PC-3 (cell line): ENCODE measurements at regions not wholly inside any gene's neighbourhood (a gene's known extent, or its start where the extent isn't known, plus 50 kb on each side); places are given as distances from the start of the nearest gene placed in this dataset.

Source experiments
- ATAC-seq: fragments of 200-7000 bp; cut with Tn5 transposase; 2 replicates; pipeline ENCODE4 v1.9.1; 2020; ENCODE audit warnings: mild to moderate bottlenecking, moderate library complexity
- BruUV-seq: library from RNA; stranded (reverse); fragments of 400-500 nt; replicated peaks from 2 replicates; lab custom pipeline; 2021; lab: Mats Ljungman, UMichigan
- CTCF ChIA-PET: fragments of 300-600 bp; sonication (Branson Sonifier 250); formaldehyde crosslinking; loops from one replicate; lab custom pipeline; 2022; ENCODE audit warnings: antibody characterized with exemption; lab: Charles Lee
- POLR2A ChIA-PET: fragments of 300-600 bp; sonication (Branson Sonifier 250); formaldehyde crosslinking; loops from one replicate; lab custom pipeline; 2022; ENCODE audit warnings: antibody characterized with exemption; ENCODE audit not compliant: unreplicated experiment; lab: Charles Lee
- DNase-seq: peaks from one replicate; pipeline ENCODE4 v3.0.0-alpha.2; 2015
- H2AFZ ChIP-seq: fragments of 300-600 bp; sonication (generic); 2 replicates; pipeline ENCODE4 v1.6.0; 2016; ENCODE audit warnings: antibody characterized with exemption, low read length
- H3F3A ChIP-seq: fragments of 300-600 bp; sonication (generic); one replicate; pipeline ENCODE4 v1.6.0; 2017; ENCODE audit warnings: antibody characterized with exemption, low read length, control low read depth, mild to moderate bottlenecking; ENCODE audit not compliant: unreplicated experiment
- H3K27ac ChIP-seq: fragments of 300-600 bp; sonication (generic); 2 replicates; pipeline ENCODE4 v1.5.1; 2016; ENCODE audit warnings: mild to moderate bottlenecking, low read length
- H3K27me3 ChIP-seq: fragments of 300-600 bp; sonication (generic); 2 replicates; pipeline ENCODE4 v1.6.1; 2016; ENCODE audit warnings: low read length, mixed read lengths
- H3K36me3 ChIP-seq: fragments of 300-600 bp; sonication (generic); 2 replicates; pipeline ENCODE4 v1.6.1; 2016; ENCODE audit warnings: low read depth, mixed run types, low read length, mixed read lengths
- H3K4me1 ChIP-seq: fragments of 300-600 bp; sonication (generic); 2 replicates; pipeline ENCODE4 v1.5.1; 2016; ENCODE audit warnings: low read length; ENCODE audit not compliant: insufficient read depth
- H3K4me2 ChIP-seq: fragments of 300-600 bp; sonication (generic); 2 replicates; pipeline ENCODE4 v1.6.0; 2016; ENCODE audit warnings: low read length
- H3K4me3 ChIP-seq: fragments of 300-600 bp; sonication (generic); 2 replicates; pipeline ENCODE4 v1.5.1; 2016; ENCODE audit warnings: mild to moderate bottlenecking, low read length, mixed read lengths
- H3K79me2 ChIP-seq: fragments of 300-600 bp; sonication (generic); 2 replicates; pipeline ENCODE4 v1.6.1; 2017; ENCODE audit warnings: low read length, mixed read lengths
- H3K9ac ChIP-seq: fragments of 300-600 bp; sonication (generic); 2 replicates; pipeline ENCODE4 v1.6.0; 2016; ENCODE audit warnings: mild to moderate bottlenecking, low read length
- H3K9me2 ChIP-seq: fragments of 300-600 bp; sonication (generic); replicated peaks from 2 replicates; pipeline ENCODE4 v1.6.1; 2016; ENCODE audit warnings: mixed run types, low read length, mixed read lengths
- H3K9me3 ChIP-seq: fragments of 300-600 bp; sonication (generic); 2 replicates; pipeline ENCODE4 v1.6.1; 2016; ENCODE audit warnings: low read length, mixed read lengths
- H4K20me1 ChIP-seq: fragments of 300-600 bp; sonication (generic); 2 replicates; pipeline ENCODE4 v1.6.1; 2016; ENCODE audit warnings: low read length, mixed read lengths
- CTCF ChIP-seq: fragments of 300-600 bp; sonication (generic); conservative IDR thresholded peaks from 2 replicates; pipeline ENCODE4 v1.5.1; 2017; ENCODE audit warnings: antibody characterized with exemption, low read depth, mild to moderate bottlenecking, low read length
- EZH2 ChIP-seq: fragments of 300-600 bp; sonication (generic); IDR thresholded peaks from one replicate; pipeline ENCODE4 v1.6.1; 2017; ENCODE audit warnings: antibody characterized with exemption, mild to moderate bottlenecking, low read length; ENCODE audit not compliant: unreplicated experiment
- EZH2phosphoT487 ChIP-seq: fragments of 300-600 bp; sonication (generic); IDR thresholded peaks from 2 replicates; pipeline ENCODE4 v1.6.1; 2018; ENCODE audit warnings: mild to moderate bottlenecking, antibody characterized with exemption, low read length, borderline replicate concordance
- intact Hi-C: fragments of 100-400 bp; cut with micrococcal nuclease; formaldehyde crosslinking; loops from 2 replicates; pipeline ENCODE4 v1.9.0; 2023

GRCh38 chr12:19850346-19851065 lies 411.2 kb downstream of the AEBP2 start:
- Histone ChIP-seq H3K27ac (no peak overlapping the region), H3K79me2 (no peaks in the 10 kb centered on the region), H3K4me2 (no peak overlapping the region), H4K20me1 (no peaks in the 10 kb centered on the region), H3K9me3 (no peaks in the 10 kb centered on the region), H3K9ac (no peak overlapping the region), H3K36me3 (no peaks in the 10 kb centered on the region), H3K4me1 (peaks cover 17% of the 10 kb centered on the region), H3K27me3 (peaks cover under 1% of the 10 kb centered on the region; the same call in 1 of the 2 replicates), H3K9me2 (no peaks in the 10 kb centered on the region), H2AFZ (0 out of 2 replicates have a peak overlapping the region, but pooled peaks have one; percentile 34), H3F3A (no peaks in the 10 kb centered on the region), H3K4me3 (no peak overlapping the region)
- intact Hi-C loops = no loop called here
- no peak for DNase-seq
- ATAC-seq = no peak
- TF ChIP-seq EZH2 (no peak), CTCF (no peak), EZH2phosphoT487 (no peak)
- ChIA-PET POLR2A (no interaction called here), CTCF (no interaction called here)
- BruUV-seq = no TSS peak

GRCh38 chr12:19852100-19852855 lies 413.0 kb downstream of the AEBP2 start:
- ChIA-PET POLR2A (no interaction called here), CTCF (no interaction called here)
- ATAC-seq (no peak), DNase-seq (no peak)
- Histone ChIP-seq H3K4me1 (peaks cover 7% of the 10 kb centered on the region; the same call in 1 of the 2 replicates), H3K27ac (no peak overlapping the region), H3K36me3 (no peaks in the 10 kb centered on the region), H3K9me2 (no peaks in the 10 kb centered on the region), H3K9ac (no peak overlapping the region), H3K27me3 (peaks cover 15% of the 10 kb centered on the region; the same call in 1 of the 2 replicates), H3F3A (no peaks in the 10 kb centered on the region), H3K9me3 (no peaks in the 10 kb centered on the region), H3K4me3 (no peak overlapping the region), H2AFZ (no peak overlapping the region), H3K79me2 (no peaks in the 10 kb centered on the region), H4K20me1 (no peaks in the 10 kb centered on the region), H3K4me2 (no peak overlapping the region)
- BruUV-seq = no TSS peak
- intact Hi-C loops = no loop called here
- TF ChIP-seq EZH2phosphoT487 = no peak
- no peak for TF ChIP-seq CTCF
- TF ChIP-seq EZH2 = no peak

GRCh38 chr12:19855851-19856250 lies 416.6 kb downstream of the AEBP2 start:
- no peak overlapping the region for H3K4me2 ChIP-seq
- no peaks in the 10 kb centered on the region for H3K9me3 ChIP-seq
- DNase-seq = no peak
- peaks cover 15% of the 10 kb centered on the region; the same call in 1 of the 2 replicates for H3K27me3 ChIP-seq
- H4K20me1 ChIP-seq = no peaks in the 10 kb centered on the region
- no peak overlapping the region for H2AFZ ChIP-seq
- H3K9me2 ChIP-seq = no peaks in the 10 kb centered on the region
- no TSS peak for BruUV-seq
- no peak overlapping the region for H3K27ac ChIP-seq
- H3K9ac ChIP-seq = no peak overlapping the region
- ChIA-PET POLR2A (no interaction called here), CTCF (no interaction called here)
- H3F3A ChIP-seq = no peaks in the 10 kb centered on the region
- ATAC-seq = no peak
- no peaks in the 10 kb centered on the region for H3K36me3 ChIP-seq
- intact Hi-C loops = no loop called here
- no peak for TF ChIP-seq EZH2
- no peak for TF ChIP-seq CTCF
- no peak for TF ChIP-seq EZH2phosphoT487
- no peak overlapping the region for H3K4me3 ChIP-seq
- no peaks in the 10 kb centered on the region for H3K79me2 ChIP-seq
- 0 out of 2 replicates have a peak, but pooled peaks cover 3% of the 10 kb centered on the region for H3K4me1 ChIP-seq
